HTR-8/SVneo (cell line): ENCODE measurements at regions not wholly inside any gene's neighbourhood (a gene's known extent, or its start where the extent isn't known, plus 50 kb on each side); places are given as distances from the start of the nearest gene placed in this dataset.
"Not testable (repeated sequence)": the region's sequence is repeated elsewhere in the genome, so short reads cannot be mapped to it uniquely, and the experiment has no call there.

Source experiments
- DNase-seq: peaks from one replicate; pipeline ENCODE4 v3.0.0; 2011; ENCODE audit warnings: low spot score, mixed read lengths; ENCODE audit not compliant: insufficient read length
- FAIRE-seq: peaks from 2 replicates; lab custom pipeline; 2011; peaks lifted over from hg19 to GRCh38; lab: Jason Lieb, UNC

GRCh38 chr14:22149058-22149457 lies 440.0 kb downstream of the DAD1 start:
- DNase-seq (no peak), FAIRE-seq (no peak)

DNA sequence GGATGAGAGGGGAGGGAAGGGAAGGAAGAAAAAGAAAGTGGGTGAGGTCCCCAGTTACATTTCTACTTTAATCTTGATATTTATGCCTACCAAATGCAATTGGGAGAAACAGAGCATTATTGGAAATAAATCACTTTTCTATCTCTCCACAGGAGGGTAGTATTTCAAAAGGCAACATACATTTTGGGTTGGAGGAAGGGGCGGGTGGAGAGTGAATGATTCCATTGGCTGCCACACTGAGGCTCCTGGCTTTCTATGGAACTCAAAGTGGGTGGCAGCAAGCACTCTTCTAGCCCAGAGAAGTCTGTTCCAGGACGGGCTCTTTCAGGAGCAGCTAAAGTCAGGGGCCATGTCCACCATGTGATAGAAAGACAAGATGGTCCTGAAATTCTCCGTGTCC lies 441.3 kb downstream of the DAD1 start:
- no peak for DNase-seq
- FAIRE-seq, result no peak

DNA sequence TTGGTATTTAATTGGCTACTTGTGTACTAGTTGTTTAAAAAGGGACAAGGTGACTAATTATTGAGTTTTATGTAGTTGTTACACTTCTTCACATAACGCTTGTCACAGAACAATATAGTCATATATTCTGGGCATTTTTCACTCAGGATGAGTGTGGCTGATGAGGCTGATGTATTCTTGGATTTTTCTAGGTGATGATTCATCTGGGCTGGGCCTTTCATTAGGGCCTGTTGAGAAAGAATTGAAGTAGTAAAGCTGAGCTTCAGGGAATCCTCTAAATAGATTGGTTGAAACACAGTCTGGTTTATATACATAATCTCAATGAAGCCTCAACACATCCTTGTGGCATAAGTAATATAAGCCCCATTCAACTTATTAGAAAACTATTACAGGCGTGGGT lies 445.7 kb downstream of the DAD1 start:
- FAIRE-seq (no peak), DNase-seq (no peak)

DNA sequence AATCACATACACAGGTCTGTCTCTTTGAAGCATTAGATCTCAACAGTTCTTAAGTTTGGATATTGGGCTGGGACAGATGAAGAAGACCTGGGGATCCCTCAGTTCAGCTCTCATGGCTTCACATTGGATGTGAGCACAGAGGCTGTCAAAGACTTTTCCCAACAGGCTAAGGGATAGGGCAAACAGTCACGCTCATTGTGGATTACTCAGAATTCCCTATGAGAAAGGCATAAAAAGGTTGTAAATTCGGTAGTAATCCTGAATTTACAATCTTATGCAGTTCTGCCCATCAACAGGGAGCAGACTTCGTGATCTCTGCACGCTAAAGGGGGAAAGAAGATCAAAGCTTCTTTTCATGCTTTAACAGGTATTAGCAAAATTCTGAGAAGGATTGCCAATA lies 448.4 kb downstream of the DAD1 start:
- no peak for FAIRE-seq
- DNase-seq, result no peak

DNA sequence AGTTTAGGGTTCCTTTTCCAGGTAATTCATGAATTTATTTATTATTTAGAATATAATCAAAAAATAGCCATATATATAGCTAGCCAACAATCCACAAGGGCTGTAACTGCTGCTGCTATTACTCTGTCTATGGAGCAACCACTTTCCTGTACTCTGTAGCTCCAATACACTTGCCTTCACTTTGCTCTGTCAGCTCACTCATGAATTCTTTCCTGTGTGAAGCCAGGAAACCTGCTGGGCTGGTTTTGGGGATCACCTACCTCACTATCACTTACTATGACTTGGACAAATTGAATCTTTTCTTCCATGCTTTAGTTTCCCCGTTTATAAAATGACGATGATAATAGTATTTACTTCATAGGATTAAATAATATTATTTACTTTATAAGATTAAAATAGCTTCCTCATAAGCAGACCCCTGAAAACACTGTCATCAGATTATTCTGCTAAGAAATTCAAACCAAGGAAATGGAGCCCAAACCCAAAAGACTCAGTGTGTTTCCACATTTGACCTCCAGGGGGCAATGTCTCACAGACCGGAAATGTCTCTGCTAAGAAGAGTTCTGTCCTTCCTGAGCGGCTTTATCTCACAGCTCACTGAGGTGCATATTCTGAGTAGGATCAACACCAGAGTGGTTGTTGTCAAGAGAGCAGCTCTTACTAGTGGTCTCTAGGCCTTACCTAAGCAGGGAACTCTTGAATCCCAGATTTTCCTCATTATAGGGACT lies 457.1 kb downstream of the DAD1 start:
- DNase-seq (no peak), FAIRE-seq (no peak)

DNA sequence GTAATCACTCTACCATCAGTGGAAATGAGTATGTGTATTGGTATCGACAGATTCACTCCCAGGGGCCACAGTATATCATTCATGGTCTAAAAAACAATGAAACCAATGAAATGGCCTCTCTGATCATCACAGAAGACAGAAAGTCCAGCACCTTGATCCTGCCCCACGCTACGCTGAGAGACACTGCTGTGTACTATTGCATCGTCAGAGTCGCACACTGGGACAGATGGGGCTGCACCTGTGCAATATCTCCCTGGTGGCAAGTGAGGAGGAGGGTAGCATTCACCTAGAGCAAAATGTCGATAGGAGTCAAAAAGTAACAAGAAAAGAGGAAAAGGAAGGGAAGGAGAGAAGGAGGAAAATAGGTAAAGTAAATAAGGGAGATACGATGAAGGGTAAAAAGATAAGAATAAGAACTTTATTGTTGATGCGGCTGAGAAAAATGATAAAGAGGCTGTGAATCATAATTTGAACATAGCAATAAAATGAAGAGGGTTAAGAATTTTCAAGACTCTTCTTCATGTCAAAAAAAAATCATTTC lies 450.5 kb upstream of the OR4E1 start:
- FAIRE-seq (no peak), DNase-seq (no peak)

- DNase-seq (no peak), FAIRE-seq (no peak)
These were observed 449.4 kb upstream of the OR4E1 start for GRCh38 chr14:22122829-22123560.

DNA sequence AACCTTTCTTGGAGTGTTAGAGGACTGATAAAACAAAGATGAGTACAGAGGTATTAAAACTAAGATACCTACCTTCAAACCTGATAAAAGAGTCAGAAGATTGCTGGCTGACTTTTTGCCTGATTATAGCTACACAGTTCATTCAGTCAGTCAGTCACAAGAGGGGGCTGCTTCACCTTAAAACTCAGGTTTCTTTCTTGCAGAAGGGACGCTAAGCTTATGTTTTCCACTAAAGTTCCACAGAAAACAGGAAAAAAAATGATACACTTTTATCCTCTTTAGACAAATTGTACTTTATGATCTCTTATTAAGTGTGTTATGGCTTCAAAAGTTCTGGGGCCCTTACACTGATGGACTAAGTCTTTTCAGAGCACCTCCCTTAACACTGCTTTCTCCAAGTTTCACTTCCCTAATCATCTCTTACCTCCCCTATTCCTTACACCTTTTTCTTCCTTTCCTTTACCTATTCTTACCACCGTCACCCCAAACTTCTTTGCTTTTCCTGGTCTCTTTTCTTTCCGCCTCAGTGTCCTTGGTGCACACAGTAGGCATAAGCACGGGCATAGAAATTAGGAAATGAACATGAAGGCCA lies 448.7 kb upstream of the OR4E1 start:
- FAIRE-seq (no peak), DNase-seq (no peak)

- FAIRE-seq (no peak), DNase-seq (no peak)
These were observed 445.4 kb upstream of the OR4E1 start for GRCh38 chr14:22118899-22119477.

GRCh38 chr14:22113401-22113800 lies 439.8 kb upstream of the OR4E1 start:
- DNase-seq (no peak), FAIRE-seq (no peak)

- DNase-seq (no peak), FAIRE-seq (no peak)
These were observed 438.4 kb upstream of the OR4E1 start for GRCh38 chr14:22112004-22112403.

DNA sequence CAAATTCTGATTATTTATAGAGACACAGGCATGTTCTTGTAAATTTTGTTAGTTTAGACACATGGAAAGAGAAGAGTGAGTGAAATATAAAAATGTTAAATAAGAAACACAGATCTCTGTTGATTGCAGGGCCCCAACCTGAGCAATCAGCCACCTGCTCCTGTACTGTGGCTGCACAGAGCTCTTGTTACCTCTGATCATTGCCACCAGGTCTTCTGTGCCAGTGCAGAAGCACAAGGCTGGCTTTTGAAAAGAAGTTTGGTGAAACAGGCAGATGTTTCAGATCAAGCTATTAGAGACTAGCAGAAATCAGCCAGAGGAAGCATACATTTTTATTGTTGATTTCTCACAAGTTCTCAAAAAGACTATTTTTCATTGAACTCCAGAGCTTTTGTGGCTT lies 434.1 kb upstream of the OR4E1 start:
- FAIRE-seq (no peak), DNase-seq (no peak)

DNA sequence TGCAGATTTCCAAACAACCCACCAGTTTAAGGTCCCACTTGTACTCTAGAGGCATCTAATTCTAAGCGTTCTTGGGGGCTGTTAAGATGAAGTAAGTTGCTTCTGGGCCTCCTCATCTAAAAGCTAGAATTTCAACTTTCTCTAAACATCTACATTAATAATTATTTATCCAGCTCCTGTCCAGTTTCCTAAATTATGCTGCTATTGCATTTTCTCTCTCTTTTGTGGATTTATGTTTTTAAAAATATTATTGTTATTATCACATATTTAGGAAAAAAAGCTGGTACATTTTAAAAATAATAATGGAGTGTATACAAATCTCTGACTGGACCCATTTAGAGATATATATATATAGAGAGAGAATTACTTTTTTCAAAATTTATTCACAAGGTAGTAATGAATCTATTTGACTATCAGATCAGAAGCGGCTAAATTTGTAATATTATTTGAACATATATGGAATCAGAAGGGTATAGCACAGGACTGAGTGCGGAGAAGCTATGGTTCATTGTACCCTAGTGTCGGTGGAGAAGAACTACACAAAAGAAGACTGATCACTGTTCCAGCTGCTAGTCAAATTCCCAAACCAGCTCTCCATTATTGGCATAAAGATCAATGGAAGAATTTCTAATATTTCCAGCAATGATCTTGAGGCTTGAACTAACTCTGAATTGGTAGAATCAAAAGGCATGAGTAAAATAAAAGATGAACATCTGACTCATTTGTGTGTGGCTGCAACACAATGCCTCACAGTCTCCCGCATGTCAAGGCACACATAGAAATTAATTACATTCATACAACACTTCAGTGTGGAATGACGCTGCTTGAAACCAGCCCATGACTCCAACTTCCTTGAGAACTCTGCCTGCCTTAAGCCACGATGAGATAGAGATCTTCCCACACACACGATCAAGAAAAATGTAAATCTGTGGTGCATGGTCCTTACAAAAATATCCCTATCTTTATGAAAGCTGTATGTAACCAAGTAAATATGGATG lies 433.4 kb upstream of the OR4E1 start:
- no peak for FAIRE-seq

GRCh38 chr14:22105624-22106006 lies 432.0 kb upstream of the OR4E1 start:
- FAIRE-seq (no peak), DNase-seq (no peak)

More for the DNA sequence above, 433.4 kb upstream of the OR4E1 start:
- no peak for DNase-seq

DNA sequence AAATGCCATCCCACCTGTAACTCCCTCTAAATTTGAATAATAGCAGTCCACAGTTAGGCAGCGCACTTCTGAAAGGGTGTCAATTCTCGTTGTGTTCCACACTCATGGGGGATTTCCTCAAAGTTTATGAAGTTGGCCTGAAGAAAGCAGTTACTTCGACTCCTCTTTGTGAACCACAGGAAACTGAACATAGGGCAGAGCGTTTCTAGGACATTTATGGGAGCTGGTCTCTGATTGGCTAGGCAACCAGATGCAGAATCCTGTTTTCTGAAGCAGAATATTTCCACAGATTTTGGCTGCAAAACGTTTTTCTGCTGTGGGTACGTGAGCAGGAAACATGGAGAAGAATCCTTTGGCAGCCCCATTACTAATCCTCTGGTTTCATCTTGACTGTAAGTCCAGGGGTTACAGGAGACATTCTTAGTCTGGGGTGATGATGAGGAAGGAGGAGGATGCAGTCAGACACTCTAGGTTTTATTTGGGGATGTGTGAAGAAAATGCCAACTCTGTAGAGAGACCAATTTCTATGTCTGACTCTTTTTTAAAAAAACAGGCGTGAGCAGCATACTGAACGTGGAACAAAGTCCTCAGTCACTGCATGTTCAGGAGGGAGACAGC lies 431.5 kb upstream of the OR4E1 start:
- no peak for FAIRE-seq
- DNase-seq, result no peak

GRCh38 chr14:22100764-22101120 lies 427.1 kb upstream of the OR4E1 start:
- not testable (repeated sequence) for FAIRE-seq, DNase-seq

DNA sequence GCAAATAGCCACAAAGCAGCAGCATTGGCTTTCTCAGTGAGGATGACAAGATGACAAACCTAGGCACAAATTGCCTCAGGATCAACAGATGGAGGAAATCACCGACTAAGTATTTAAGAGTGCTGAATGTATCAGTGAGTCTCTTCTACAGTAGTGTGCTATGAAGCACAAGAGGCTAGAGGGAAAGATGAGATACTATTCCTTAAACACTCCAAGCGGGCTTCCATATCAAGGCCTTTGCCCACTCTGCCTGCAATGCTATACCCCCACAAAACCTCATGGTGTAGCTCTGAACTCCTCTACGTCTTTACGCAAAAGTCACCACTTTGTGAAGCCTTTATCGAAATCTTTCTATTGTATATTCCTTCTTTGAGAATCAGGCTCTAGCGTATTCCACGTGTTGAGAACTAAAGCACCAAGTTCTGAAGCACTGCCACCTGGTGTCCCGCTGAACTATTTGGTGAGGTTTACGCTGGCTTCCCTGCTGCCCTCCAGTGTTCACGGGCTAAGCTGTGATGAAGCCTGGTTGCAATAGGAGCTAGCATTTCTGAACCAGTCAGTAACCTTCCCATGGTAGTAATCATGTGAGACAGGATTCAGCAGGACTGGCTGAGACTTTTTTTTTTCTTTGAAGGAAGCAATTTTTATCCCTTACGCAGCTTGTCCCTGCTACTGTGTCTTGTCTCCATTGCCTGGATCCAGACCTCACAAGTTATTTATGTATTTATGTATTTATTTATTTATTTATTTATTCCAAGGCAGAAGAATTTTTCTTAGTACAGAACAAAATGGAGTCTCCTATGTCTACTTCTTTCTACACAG lies 426.5 kb upstream of the OR4E1 start:
- FAIRE-seq (no peak), DNase-seq (no peak)

- FAIRE-seq, result no peak
- DNase-seq, result no peak
These were observed 424.8 kb upstream of the OR4E1 start for GRCh38 chr14:22098435-22098834.
